Stomach (tissue), 8 donors: ENCODE measurements at regions not wholly inside any gene's neighbourhood (a gene's known extent, or its start where the extent isn't known, plus 50 kb on each side); places are given as distances from the start of the nearest gene placed in this dataset.

ENCODE experiments used
- DNase-seq, 2 donors: peaks; one replicate each; pipeline versions ENCODE4 v3.0.0 to v3.0.0-alpha.2; 2013 to 2019
- H3K27ac ChIP-seq, 5 donors: fragments of 200-600 bp in 4 of 5; sonication (generic) in 4 of 5; one replicate each; pipeline ENCODE4 v1.5.1; 2013 to 2019; ENCODE audit warnings: mild to moderate bottlenecking in 1 of 5, moderate library complexity in 1 of 5
- H3K27me3 ChIP-seq, 3 donors: fragments of 200-600 bp; sonication (generic); one replicate each; pipeline ENCODE4 v1.5.1; 2017 to 2019; ENCODE audit warnings: mixed run types in 1 of 3
- H3K36me3 ChIP-seq, 4 donors: fragments of 200-600 bp; sonication (generic); 1 replicate in 3 of 4; 2 replicates in 1 of 4; pipeline ENCODE4 v1.5.1; 2016 to 2019
- H3K4me1 ChIP-seq, 4 donors: fragments of 200-600 bp; sonication (generic); one replicate each; pipeline ENCODE4 v1.5.1; 2016 to 2019
- H3K4me3 ChIP-seq, 4 donors: fragments of 200-600 bp; sonication (generic) in 3 of 4; one replicate each; pipeline ENCODE4 v1.5.1; 2016 to 2019; ENCODE audit warnings: mild to moderate bottlenecking in 1 of 4
- H3K9me3 ChIP-seq, 4 donors: fragments of 200-600 bp; sonication (generic); one replicate each; pipeline ENCODE4 v1.5.1; 2016 to 2019
- CTCF ChIP-seq, 7 experiments: fragments of 450-650 bp in 4 of 7; fragments of 200-600 bp in 3 of 7; sonication (generic) in 3 of 7; IDR thresholded peaks; one replicate each; pipeline ENCODE4 v1.5.1; 2016 to 2019; ENCODE audit warnings: antibody characterized with exemption in 7 of 7, control low read depth in 2 of 7, mild to moderate bottlenecking in 1 of 7
- EP300 ChIP-seq: sonication (generic); formaldehyde crosslinking; IDR thresholded peaks from one replicate; pipeline ENCODE4 v1.6.1; 2017; ENCODE audit warnings: antibody characterized with exemption
- POLR2A ChIP-seq, 4 donors: fragments of 450-650 bp; IDR thresholded peaks; one replicate each; pipeline ENCODE4 v1.6.1; 2016; ENCODE audit warnings: antibody characterized with exemption in 4 of 4, control low read depth in 2 of 4, mild to moderate bottlenecking in 1 of 4, moderate library complexity in 1 of 4
- POLR2AphosphoS5 ChIP-seq, 3 donors: sonication (generic); formaldehyde crosslinking; IDR thresholded peaks; one replicate each; pipeline ENCODE4 v1.6.1; 2016; ENCODE audit warnings: antibody characterized with exemption in 3 of 3
- WGBS, 5 donors: extraction: QIAGEN DNeasy Blood & Tissue Kit in 3 of 5; methylation state at CpG; one replicate each; pipeline versions ENCODE4 v1.1.5 to v1.1.7; 2013 to 2018; 5-methylcytosine and 5-hydroxymethylcytosine counted together
- intact Hi-C: fragments of 100-400 bp; cut with DNase I; formaldehyde crosslinking; loops from one replicate; pipeline ENCODE4 v1.15.1; 2023; ENCODE audit warnings: low total_unique reads
- donor health status: healthy with polysubstance abuse.
- donor health status: Bipolar disorder and iron deficiency.
- donor health status: healthy.

DNA sequence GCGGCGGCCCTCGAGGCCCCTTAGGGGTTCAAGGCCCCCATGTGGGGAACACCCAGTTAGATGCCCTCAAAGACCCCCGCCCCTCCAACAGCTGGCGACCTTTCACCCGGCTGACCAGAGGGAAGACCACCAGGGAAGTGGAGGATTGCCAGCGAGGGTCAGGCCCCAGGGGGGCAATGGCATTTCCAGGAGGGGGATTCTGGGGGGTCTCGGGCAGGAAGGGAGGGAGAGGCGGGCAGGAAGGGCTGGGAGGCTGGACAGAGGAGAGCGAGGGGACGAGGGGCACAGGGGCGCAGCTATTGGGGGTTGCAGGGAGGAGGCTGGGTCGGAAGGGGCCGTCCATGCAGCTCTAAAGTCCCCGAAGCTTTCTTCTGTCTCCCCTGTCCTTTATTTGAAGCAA, 139.5 kb downstream of the C16orf95 start:
- Histone ChIP-seq H3K27me3 (peaks cover 0 to 39% (median 10%) of the 10 kb centered on the region in 3 donors), H3K36me3 (no peaks in the 10 kb centered on the region), H3K27ac (no peak overlapping the region), H3K4me3 (no peak overlapping the region), H3K4me1 (peaks cover 0 to 6% (median 0%) of the 10 kb centered on the region in 4 donors), H3K9me3 (no peaks in the 10 kb centered on the region)
- intact Hi-C loops: no loop called here
- no peak for DNase-seq
- 34 to 57% (median 51%) methylated on average over 12 to 15 of the region's 15 CpGs for WGBS, 5 donors
- no peak for TF ChIP-seq POLR2A (IDR thresholded peaks at IDR 0.05)
- TF ChIP-seq CTCF (IDR thresholded peaks at IDR 0.05): no peak
- TF ChIP-seq EP300: no peak
- no peak for TF ChIP-seq POLR2AphosphoS5 (IDR thresholded peaks at IDR 0.05)

- Histone ChIP-seq H3K9me3 (no peaks in the 10 kb centered on the region), H3K27me3 (peaks cover 0 to 39% (median 10%) of the 10 kb centered on the region in 3 donors), H3K27ac (no peak overlapping the region), H3K4me3 (no peak overlapping the region), H3K4me1 (peaks cover 0 to 6% (median 0%) of the 10 kb centered on the region in 4 donors), H3K36me3 (no peaks in the 10 kb centered on the region)
- 27 to 36% (median 29%) methylated on average over 13 to 14 of the region's 14 CpGs for WGBS, 5 donors
- peak in 1 of 2 donors; percentile 64 for DNase-seq
- TF ChIP-seq CTCF (IDR thresholded peaks at IDR 0.05): no peak
- no peak for TF ChIP-seq EP300
- TF ChIP-seq POLR2AphosphoS5 (IDR thresholded peaks at IDR 0.05): no peak
- no peak for TF ChIP-seq POLR2A (IDR thresholded peaks at IDR 0.05)
- intact Hi-C loops: no loop called here
Observed at GRCh38 chr16:87178177-87178863, 138.9 kb downstream of the C16orf95 start.

- no peak overlapping the region for H3K27ac ChIP-seq
- peaks cover 0 to 6% (median 0%) of the 10 kb centered on the region in 4 donors for H3K4me1 ChIP-seq
- no peaks in the 10 kb centered on the region for H3K36me3 ChIP-seq
- H3K4me3 ChIP-seq: no peak overlapping the region
- peaks cover 0 to 39% (median 10%) of the 10 kb centered on the region in 3 donors for H3K27me3 ChIP-seq
- WGBS, 5 donors: 25 to 47% (median 30%) methylated on average over 7 to 9 of the region's 9 CpGs
- DNase-seq: peak in 1 of 2 donors; percentile 69
- TF ChIP-seq CTCF (IDR thresholded peaks at IDR 0.05) (no peak), POLR2AphosphoS5 (IDR thresholded peaks at IDR 0.05) (no peak), EP300 (no peak), POLR2A (IDR thresholded peaks at IDR 0.05) (no peak)
- no peaks in the 10 kb centered on the region for H3K9me3 ChIP-seq
- intact Hi-C loops: no loop called here
Observed at GRCh38 chr16:87178977-87179376, 138.2 kb downstream of the C16orf95 start.

- H3K9me3 ChIP-seq: no peaks in the 10 kb centered on the region
- H3K4me1 ChIP-seq: peaks cover 0 to 6% (median 0%) of the 10 kb centered on the region in 4 donors
- WGBS, 5 donors: 80 to 86% (median 83%) methylated on average over 6 of the region's 6 CpGs
- peaks cover 0 to 38% (median 10%) of the 10 kb centered on the region in 3 donors for H3K27me3 ChIP-seq
- DNase-seq: no peak
- no peaks in the 10 kb centered on the region for H3K36me3 ChIP-seq
- intact Hi-C loops: no loop called here
- H3K27ac ChIP-seq: no peak overlapping the region
- TF ChIP-seq CTCF (IDR thresholded peaks at IDR 0.05) (no peak), POLR2AphosphoS5 (IDR thresholded peaks at IDR 0.05) (no peak), POLR2A (IDR thresholded peaks at IDR 0.05) (no peak), EP300 (no peak)
- no peak overlapping the region for H3K4me3 ChIP-seq
Observed at GRCh38 chr16:87180069-87180468, 137.1 kb downstream of the C16orf95 start.
